GM08714 (cell line): ENCODE measurements at regions not wholly inside any gene's neighbourhood (a gene's known extent, or its start where the extent isn't known, plus 50 kb on each side); places are given as distances from the start of the nearest gene placed in this dataset.

Experiments used
- H3K4me3 ChIP-seq: fragments of 200-500 bp; sonication (Bioruptor generic); 2 replicates; pipeline ENCODE4 v1.5.1; 2014; ENCODE audit warnings: mild to moderate bottlenecking, low read length, inconsistent platforms
- ZNF274 ChIP-seq: IDR thresholded peaks from 2 replicates; pipeline ENCODE4 v1.6.1; 2012; ENCODE audit warnings: mild to moderate bottlenecking, low read depth, low read length

GRCh38 chr9:13508681-13509080, 229.2 kb upstream of the MPDZ start:
- TF ChIP-seq ZNF274 = no peak
- H3K4me3 ChIP-seq = no peak overlapping the region

DNA sequence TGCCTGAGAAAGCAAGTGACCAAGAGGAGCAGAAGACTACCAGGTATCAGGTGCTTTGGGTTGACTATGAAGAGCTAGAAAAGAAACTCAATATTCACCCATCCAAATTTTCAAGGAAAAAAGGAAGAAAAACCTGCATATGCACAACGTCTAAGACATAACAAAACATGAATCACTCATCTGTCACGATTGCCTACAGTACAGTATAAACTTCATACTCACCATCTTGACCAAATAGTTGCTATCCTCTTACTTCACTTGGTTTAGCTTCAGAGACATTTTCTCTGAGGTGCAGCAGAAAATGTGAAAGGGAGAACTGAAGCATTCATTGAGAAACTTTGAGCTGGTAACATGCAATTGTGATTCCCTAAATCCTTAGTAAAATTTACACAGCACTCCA, 228.6 kb upstream of the MPDZ start:
- TF ChIP-seq ZNF274 = no peak
- H3K4me3 ChIP-seq = no peak overlapping the region

DNA sequence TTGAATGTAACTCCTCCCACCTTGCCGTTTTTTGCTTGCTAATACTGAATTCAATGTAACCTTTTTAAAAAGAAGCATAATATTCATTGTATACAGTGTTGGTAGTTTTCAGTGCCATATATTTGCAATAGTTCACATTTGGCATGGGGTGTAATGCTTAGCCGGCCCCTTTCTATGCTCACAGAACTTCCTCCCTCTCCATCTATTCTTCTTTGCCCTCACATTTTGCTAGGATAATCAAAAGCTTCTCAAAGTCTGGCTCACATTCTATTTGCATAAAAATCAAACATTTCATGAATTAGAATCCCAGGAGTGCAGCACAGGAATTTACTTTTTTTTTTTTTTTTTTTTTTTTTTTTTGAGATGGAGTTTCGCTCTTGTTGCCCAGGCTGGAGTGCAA, 226.3 kb upstream of the MPDZ start:
- no peak overlapping the region for H3K4me3 ChIP-seq
- TF ChIP-seq ZNF274 = no peak

DNA sequence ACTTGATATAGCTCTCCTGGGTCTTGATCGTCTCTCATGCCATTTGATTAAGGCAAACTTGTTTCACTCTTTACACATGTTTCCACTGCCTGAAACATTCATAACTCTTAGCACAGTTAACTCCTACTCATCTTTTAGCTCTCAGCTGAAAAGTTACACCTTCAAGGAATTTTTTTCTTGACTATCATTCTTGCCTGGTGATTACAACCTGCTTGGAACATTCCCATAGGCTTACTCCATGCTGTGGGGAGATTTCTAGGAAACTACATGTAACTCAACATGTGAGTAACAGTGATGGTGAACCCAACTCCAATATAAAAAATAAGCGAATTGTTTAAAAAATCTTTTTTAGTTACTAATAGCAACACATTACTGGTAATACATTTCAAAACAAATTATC, 224.1 kb upstream of the MPDZ start:
- H3K4me3 ChIP-seq = no peak overlapping the region
- TF ChIP-seq ZNF274 = no peak

DNA sequence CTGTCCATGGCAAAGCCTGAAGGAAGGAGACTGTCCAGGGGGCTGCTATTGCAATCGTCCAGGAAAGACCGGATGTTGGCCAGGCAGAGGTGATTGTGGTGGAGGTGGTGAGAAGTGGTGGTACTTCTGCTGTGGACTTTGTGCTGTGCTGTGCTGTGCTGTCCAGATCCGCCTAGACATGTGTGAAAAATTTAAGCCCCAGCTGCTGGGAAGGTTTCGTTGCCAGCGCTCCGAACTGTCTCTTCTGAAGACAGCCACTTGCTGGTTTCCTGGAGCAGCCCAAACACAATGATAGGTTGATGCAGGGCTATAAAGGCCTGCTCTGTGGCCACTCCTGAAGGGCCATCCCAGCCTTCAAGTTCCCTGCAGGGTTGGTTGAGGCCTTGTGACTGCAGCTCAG, 223.0 kb upstream of the MPDZ start:
- no peak overlapping the region for H3K4me3 ChIP-seq
- TF ChIP-seq ZNF274 = no peak

GRCh38 chr9:13501018-13501417, 221.5 kb upstream of the MPDZ start:
- no peak for TF ChIP-seq ZNF274

DNA sequence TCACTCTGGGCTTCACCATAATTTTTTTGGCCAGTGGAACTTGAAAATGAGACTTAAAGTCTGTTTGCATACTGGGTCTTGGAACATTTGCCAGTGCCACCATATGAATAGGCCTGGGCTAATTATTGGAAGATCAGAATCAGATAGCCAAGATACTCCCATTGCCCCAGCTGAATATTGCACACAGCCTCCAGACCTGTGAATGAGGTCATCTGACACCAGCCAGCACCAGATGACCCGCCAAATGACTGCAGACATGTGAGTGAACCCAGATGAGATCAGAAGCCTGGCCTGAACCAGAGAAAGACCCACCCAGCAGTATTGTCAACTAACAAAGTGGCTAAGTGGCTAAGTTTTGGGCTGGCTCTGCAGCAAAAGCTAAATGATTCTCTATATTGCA, 220.5 kb upstream of the MPDZ start:
- no peak overlapping the region for H3K4me3 ChIP-seq
- no peak for TF ChIP-seq ZNF274

More at GRCh38 chr9:13501018-13501417, 221.5 kb upstream of the MPDZ start:
- H3K4me3 ChIP-seq = no peak overlapping the region

GRCh38 chr9:13493697-13494096, 214.2 kb upstream of the MPDZ start:
- H3K4me3 ChIP-seq = no peak overlapping the region
- no peak for TF ChIP-seq ZNF274

- TF ChIP-seq ZNF274 = no peak
Observed at GRCh38 chr9:13491493-13492424, 212.3 kb upstream of the MPDZ start.

GRCh38 chr9:13491138-13491492, 211.6 kb upstream of the MPDZ start:
- no peak for TF ChIP-seq ZNF274
- no peak overlapping the region for H3K4me3 ChIP-seq

More at GRCh38 chr9:13491493-13492424, 212.3 kb upstream of the MPDZ start:
- H3K4me3 ChIP-seq = no peak overlapping the region

DNA sequence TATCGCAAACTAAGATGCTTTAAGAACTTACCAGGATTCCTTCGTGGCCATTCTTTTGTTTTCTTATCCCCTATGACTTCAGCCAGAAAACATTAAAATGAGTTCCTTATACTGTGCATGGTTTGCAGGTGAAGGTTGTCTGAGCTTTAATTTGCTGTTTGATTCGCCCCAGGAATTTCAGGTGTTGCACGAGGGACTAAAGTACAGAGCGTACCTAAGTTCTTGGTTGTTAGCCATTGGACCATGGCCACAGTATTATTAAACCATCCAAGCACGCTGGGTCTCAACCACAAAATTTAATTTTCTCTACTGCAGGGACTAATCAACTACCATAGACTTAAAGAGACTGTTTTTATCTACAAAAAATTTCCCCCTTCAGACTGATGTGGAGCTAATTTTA, 208.4 kb upstream of the MPDZ start:
- H3K4me3 ChIP-seq = no peak overlapping the region
- TF ChIP-seq ZNF274 = no peak

GRCh38 chr9:13487498-13487897, 208.0 kb upstream of the MPDZ start:
- no peak overlapping the region for H3K4me3 ChIP-seq
- TF ChIP-seq ZNF274 = no peak

- no peak for TF ChIP-seq ZNF274
- H3K4me3 ChIP-seq = no peak overlapping the region
Observed at GRCh38 chr9:13487071-13487470, 207.6 kb upstream of the MPDZ start.

GRCh38 chr9:13485068-13485596, 205.6 kb upstream of the MPDZ start:
- TF ChIP-seq ZNF274 = no peak
- H3K4me3 ChIP-seq = no peak overlapping the region

- no peak for TF ChIP-seq ZNF274
Observed at GRCh38 chr9:13484186-13484585, 204.7 kb upstream of the MPDZ start.

GRCh38 chr9:13481274-13481673, 201.8 kb upstream of the MPDZ start:
- H3K4me3 ChIP-seq = no peak overlapping the region
- TF ChIP-seq ZNF274 = no peak

More at GRCh38 chr9:13484186-13484585, 204.7 kb upstream of the MPDZ start:
- H3K4me3 ChIP-seq = no peak overlapping the region

DNA sequence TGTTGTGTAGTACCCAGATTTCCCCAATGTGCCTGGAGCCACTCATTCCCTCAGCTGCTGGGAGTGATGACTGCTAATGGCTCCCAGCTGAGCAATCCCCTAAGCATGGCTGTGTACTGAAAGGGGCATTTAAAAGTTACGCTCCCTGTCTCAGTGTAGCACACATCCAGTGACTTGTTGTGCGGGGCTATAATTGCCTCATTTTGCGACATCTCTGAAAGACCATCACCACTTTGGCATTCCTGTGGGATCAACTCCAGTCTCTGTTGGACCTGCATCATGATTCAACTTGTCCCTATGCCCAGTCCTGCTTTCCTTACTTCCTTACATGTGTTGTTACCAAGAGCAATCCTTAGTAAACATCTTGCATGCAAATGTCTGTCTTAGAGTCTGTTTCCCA, 201.2 kb upstream of the MPDZ start:
- H3K4me3 ChIP-seq = no peak overlapping the region
- TF ChIP-seq ZNF274 = no peak
